Uterus (tissue), 2 donors: ENCODE measurements at regions not wholly inside any gene's neighbourhood (a gene's known extent, or its start where the extent isn't known, plus 50 kb on each side); places are given as distances from the start of the nearest gene placed in this dataset.

Source experiments
- POLR2A ChIP-seq, 2 donors: fragments of 450-650 bp; IDR thresholded peaks; one replicate each; pipeline ENCODE4 v1.6.1; 2016; ENCODE audit warnings: antibody characterized with exemption in 2 of 2, mild to moderate bottlenecking in 1 of 2, moderate library complexity in 1 of 2
- TF ChIP-seq, protein P1 (sequence below), 4 experiments: fragments of 200-600 bp in 2 of 4; fragments of 450-650 bp in 2 of 4; sonication (generic) in 2 of 4; IDR thresholded peaks; one replicate each; pipeline ENCODE4 v1.5.1; 2016 to 2019; ENCODE audit warnings: antibody characterized with exemption in 4 of 4, mild to moderate bottlenecking in 2 of 4, moderate library complexity in 1 of 4

DNA sequence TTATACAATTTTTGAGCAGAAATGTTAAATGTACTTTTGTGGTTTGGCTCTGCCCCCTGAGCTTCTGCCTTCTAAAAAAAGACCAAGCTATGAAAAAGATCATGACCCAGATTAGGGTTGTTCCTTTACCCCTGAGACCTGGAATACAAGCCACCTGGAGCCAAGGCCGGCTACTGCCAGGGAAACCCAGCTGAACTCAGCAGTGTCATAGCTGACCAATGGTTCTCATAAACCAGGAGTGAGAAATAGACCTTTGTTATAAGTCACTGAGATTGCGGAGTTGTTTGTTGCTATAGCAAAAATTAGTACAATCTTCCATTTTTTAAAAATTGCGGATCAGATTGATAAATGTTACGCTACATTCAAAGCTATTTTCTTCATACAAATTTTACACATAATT lies 1261.7 kb downstream of the ROBO1 start:
- TF ChIP-seq, protein P1, sequence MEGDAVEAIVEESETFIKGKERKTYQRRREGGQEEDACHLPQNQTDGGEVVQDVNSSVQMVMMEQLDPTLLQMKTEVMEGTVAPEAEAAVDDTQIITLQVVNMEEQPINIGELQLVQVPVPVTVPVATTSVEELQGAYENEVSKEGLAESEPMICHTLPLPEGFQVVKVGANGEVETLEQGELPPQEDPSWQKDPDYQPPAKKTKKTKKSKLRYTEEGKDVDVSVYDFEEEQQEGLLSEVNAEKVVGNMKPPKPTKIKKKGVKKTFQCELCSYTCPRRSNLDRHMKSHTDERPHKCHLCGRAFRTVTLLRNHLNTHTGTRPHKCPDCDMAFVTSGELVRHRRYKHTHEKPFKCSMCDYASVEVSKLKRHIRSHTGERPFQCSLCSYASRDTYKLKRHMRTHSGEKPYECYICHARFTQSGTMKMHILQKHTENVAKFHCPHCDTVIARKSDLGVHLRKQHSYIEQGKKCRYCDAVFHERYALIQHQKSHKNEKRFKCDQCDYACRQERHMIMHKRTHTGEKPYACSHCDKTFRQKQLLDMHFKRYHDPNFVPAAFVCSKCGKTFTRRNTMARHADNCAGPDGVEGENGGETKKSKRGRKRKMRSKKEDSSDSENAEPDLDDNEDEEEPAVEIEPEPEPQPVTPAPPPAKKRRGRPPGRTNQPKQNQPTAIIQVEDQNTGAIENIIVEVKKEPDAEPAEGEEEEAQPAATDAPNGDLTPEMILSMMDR (IDR thresholded peaks at IDR 0.05): no peak
- TF ChIP-seq POLR2A (IDR thresholded peaks at IDR 0.05): no peak
